Thyroid gland (tissue), 4 donors: ENCODE measurements at regions not wholly inside any gene's neighbourhood (a gene's known extent, or its start where the extent isn't known, plus 50 kb on each side); places are given as distances from the start of the nearest gene placed in this dataset.
"Not testable (repeated sequence)": the region's sequence is repeated elsewhere in the genome, so short reads cannot be mapped to it uniquely, and the experiment has no call there.

Experiments
- DNase-seq, 2 donors: peaks; one replicate each; pipeline ENCODE4 v3.0.0-alpha.2; 2019
- H3K27ac ChIP-seq, 3 donors: fragments of 200-600 bp; sonication (generic); 1 replicate in 2 of 3; 2 replicates in 1 of 3; pipeline ENCODE4 v1.5.1; 2016 to 2019; ENCODE audit warnings: mild to moderate bottlenecking in 1 of 3, moderate library complexity in 1 of 3
- H3K27me3 ChIP-seq: fragments of 200-600 bp; sonication (generic); one replicate; pipeline ENCODE4 v1.5.1; 2019
- H3K36me3 ChIP-seq, 2 donors: fragments of 200-600 bp; sonication (generic); one replicate each; pipeline ENCODE4 v1.5.1; 2016 to 2019
- H3K4me1 ChIP-seq, 2 donors: fragments of 200-600 bp; sonication (generic); one replicate each; pipeline ENCODE4 v1.5.1; 2017 to 2019
- H3K4me3 ChIP-seq, 3 donors: fragments of 200-600 bp; sonication (generic); replicated peaks in 1 of 3; 1 replicate in 2 of 3; 2 replicates in 1 of 3; pipeline ENCODE4 v1.5.1; 2016; ENCODE audit warnings: mild to moderate bottlenecking in 1 of 3
- H3K9me3 ChIP-seq: fragments of 200-600 bp; sonication (generic); one replicate; pipeline ENCODE4 v1.5.1; 2017
- CTCF ChIP-seq, 6 experiments: fragments of 200-600 bp in 3 of 6; fragments of 450-650 bp in 3 of 6; sonication (generic) in 3 of 6; IDR thresholded peaks; one replicate each; pipeline ENCODE4 v1.5.1; 2016 to 2019; ENCODE audit warnings: antibody characterized with exemption in 6 of 6, mild to moderate bottlenecking in 2 of 6, inconsistent platforms in 1 of 6, moderate library complexity in 1 of 6
- POLR2A ChIP-seq, 2 donors: fragments of 450-650 bp; IDR thresholded peaks; one replicate each; pipeline ENCODE4 v1.6.1; 2017; ENCODE audit warnings: antibody characterized with exemption in 2 of 2, mild to moderate bottlenecking in 2 of 2, moderate library complexity in 1 of 2
- WGBS, 2 donors: methylation state at CpG; one replicate each; pipeline ENCODE4 v1.1.5; 2017; 5-methylcytosine and 5-hydroxymethylcytosine counted together
- intact Hi-C: fragments of 100-400 bp; cut with DNase I; formaldehyde crosslinking; loops from one replicate; pipeline ENCODE4 v1.15.1; 2023

- Histone ChIP-seq H3K4me3 (no peak overlapping the region), H3K27me3 (no peaks in the 10 kb centered on the region), H3K9me3 (no peaks in the 10 kb centered on the region), H3K36me3 (no peaks in the 10 kb centered on the region), H3K4me1 (peaks cover 1 to 11% of the 10 kb centered on the region in 2 donors), H3K27ac (no peak overlapping the region)
- WGBS, 2 donors, result 84 to 93% methylated on average over 3 of the region's 3 CpGs
- TF ChIP-seq POLR2A (IDR thresholded peaks at IDR 0.05), result no peak
- TF ChIP-seq CTCF (IDR thresholded peaks at IDR 0.05), result no peak
- DNase-seq, result no peak
- intact Hi-C loops, result no loop called here
Measured at GRCh38 chr7:112933598-112933997, 143.4 kb upstream of the TMEM168 start.

- TF ChIP-seq POLR2A (IDR thresholded peaks at IDR 0.05) (no peak), CTCF (IDR thresholded peaks at IDR 0.05) (no peak)
Measured at GRCh38 chr7:112930787-112931186, 140.6 kb upstream of the TMEM168 start.

GRCh38 chr7:112929421-112929820, 139.2 kb upstream of the TMEM168 start:
- no peak for DNase-seq
- no peak overlapping the region for H3K4me3 ChIP-seq
- no peak overlapping the region for H3K27ac ChIP-seq
- H3K9me3 ChIP-seq, result no peaks in the 10 kb centered on the region
- no peaks in the 10 kb centered on the region for H3K36me3 ChIP-seq
- 95 to 97% methylated on average over 3 of the region's 3 CpGs for WGBS, 2 donors
- H3K27me3 ChIP-seq, result no peaks in the 10 kb centered on the region
- intact Hi-C loops, result no loop called here
- no peaks in the 10 kb centered on the region for H3K4me1 ChIP-seq
- no peak for TF ChIP-seq CTCF (IDR thresholded peaks at IDR 0.05)
- TF ChIP-seq POLR2A (IDR thresholded peaks at IDR 0.05), result no peak

More at GRCh38 chr7:112930787-112931186, 140.6 kb upstream of the TMEM168 start:
- no peaks in the 10 kb centered on the region for H3K4me1 ChIP-seq
- DNase-seq, result no peak
- H3K27me3 ChIP-seq, result no peaks in the 10 kb centered on the region
- no peak overlapping the region for H3K4me3 ChIP-seq
- no peaks in the 10 kb centered on the region for H3K36me3 ChIP-seq
- WGBS, 2 donors, result 63 to 91% methylated on average over 2 of the region's 2 CpGs
- H3K9me3 ChIP-seq, result no peaks in the 10 kb centered on the region
- intact Hi-C loops, result no loop called here
- no peak overlapping the region for H3K27ac ChIP-seq

- no peaks in the 10 kb centered on the region for H3K9me3 ChIP-seq
- no peaks in the 10 kb centered on the region for H3K27me3 ChIP-seq
- H3K4me3 ChIP-seq, result no peak overlapping the region
- H3K36me3 ChIP-seq, result no peaks in the 10 kb centered on the region
- TF ChIP-seq POLR2A (IDR thresholded peaks at IDR 0.05) (no peak), CTCF (IDR thresholded peaks at IDR 0.05) (no peak)
- H3K27ac ChIP-seq, result no peak overlapping the region
- no peak for DNase-seq
- H3K4me1 ChIP-seq, result no peaks in the 10 kb centered on the region
- intact Hi-C loops, result no loop called here
Measured at GRCh38 chr7:112926018-112926417, 135.8 kb upstream of the TMEM168 start.

GRCh38 chr7:112922546-112922945, 132.4 kb upstream of the TMEM168 start:
- WGBS, 2 donors, result 98 to 100% methylated on average over 1 to 5 of the region's 25 CpGs
- DNase-seq, H3K27me3 ChIP-seq, H3K4me3 ChIP-seq, H3K9me3 ChIP-seq, H3K36me3 ChIP-seq, H3K4me1 ChIP-seq, H3K27ac ChIP-seq, intact Hi-C loops: not testable (repeated sequence)

GRCh38 chr7:112916431-112916830, 126.2 kb upstream of the TMEM168 start:
- DNase-seq, intact Hi-C loops: not testable (repeated sequence)
- 96 to 99% methylated on average over 18 of the region's 18 CpGs for WGBS, 2 donors

More at GRCh38 chr7:112916431-112916830, 126.2 kb upstream of the TMEM168 start:
- H3K27ac ChIP-seq, H3K27me3 ChIP-seq, H3K36me3 ChIP-seq, H3K4me1 ChIP-seq, H3K9me3 ChIP-seq, H3K4me3 ChIP-seq: not testable (repeated sequence)
